ENCODE measurements at regions not wholly inside any gene's neighbourhood (a gene's known extent, or its start where the extent isn't known, plus 50 kb on each side); places are given as distances from the start of the nearest gene placed in this dataset.

DNA sequence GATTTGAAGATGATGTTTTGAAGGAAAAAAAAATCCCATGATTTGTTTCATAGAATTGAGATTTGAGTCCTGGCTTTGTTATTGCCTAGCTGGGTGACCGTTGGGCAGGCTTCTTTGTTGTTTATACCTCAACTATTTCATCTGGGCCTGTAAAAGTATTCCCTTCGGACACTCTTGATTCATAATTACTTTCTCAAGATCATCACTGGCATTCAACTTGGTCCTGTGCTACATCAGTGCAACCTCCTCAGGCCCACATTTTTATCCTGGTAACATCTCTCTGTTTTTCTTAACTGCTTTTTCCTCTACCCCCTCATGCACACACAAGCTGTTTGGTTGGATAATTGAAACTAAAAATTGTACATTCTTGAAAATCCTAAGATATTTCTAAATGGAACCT, 67.5 kb upstream of the P3H2 start:
- whole genome bisulfite sequencing (ENCODE audit: extremely low coverage, insufficient read length, low lambda C conversion rate) = no CpG with 5 or more reads among the region's 2 CpGs
- Mint-ChIP-seq H3K4me3 (no peak overlapping the region), H3K4me1 (peaks cover under 1% of the 10 kb centered on the region in 2 experiments; a peak in 3 of 4 replicates), H3K27me3 (ENCODE audit: low read depth) (no peaks in the 10 kb centered on the region), H3K36me3 (ENCODE audit: insufficient read depth in 1 of 3, low read depth in 3 of 3) (no peaks in the 10 kb centered on the region), H3K27ac (peak overlapping the region in 1 of 3 experiments; percentile 5; a peak in 1 of 7 replicates), H3K9me3 (no peaks in the 10 kb centered on the region)
- Histone ChIP-seq H4K20me1 (ENCODE audit: control insufficient read depth, insufficient read depth, insufficient read length) (no peaks in the 10 kb centered on the region), H3K4me2 (ENCODE audit: insufficient read depth, insufficient read length, low read length) (no peak overlapping the region), H2BK12ac (ENCODE audit: insufficient read length, low read depth, low read length) (no peak overlapping the region), H3K23ac (ENCODE audit: insufficient read length, low read depth, low read length) (no peak overlapping the region), H3K56ac (ENCODE audit: insufficient read length, low read depth, low read length) (no peak overlapping the region), H3K14ac (ENCODE audit: insufficient read depth, low read length) (no peak overlapping the region), H2BK5ac (ENCODE audit: insufficient read length, low read length) (no peak overlapping the region), H2BK15ac (ENCODE audit: low read depth, low read length) (no peak overlapping the region), H3K27me3 (ENCODE audit: insufficient read depth, low read length) (no peaks in the 10 kb centered on the region), H3K23me2 (ENCODE audit: insufficient read length, low read depth, low read length, poor library complexity, severe bottlenecking) (no peaks in the 10 kb centered on the region), H3K9me3 (ENCODE audit: control insufficient read depth, low read depth, low read length) (no peaks in the 10 kb centered on the region), H4K5ac (ENCODE audit: insufficient read length, low read depth, low read length) (no peak overlapping the region), H3K27ac (ENCODE audit: insufficient read length, low read depth, low read length) (no peak overlapping the region), H3K4ac (ENCODE audit: low read depth, low read length) (no peak overlapping the region), H2AFZ (ENCODE audit: low read length) (no peak overlapping the region), H2BK120ac (ENCODE audit: low read depth, low read length, poor library complexity, severe bottlenecking) (no peak overlapping the region), H2BK20ac (ENCODE audit: low read depth, low read length, poor library complexity, severe bottlenecking) (no peak overlapping the region), H4K91ac (ENCODE audit: insufficient read length, low read depth, low read length) (no peak overlapping the region), H3K18ac (ENCODE audit: insufficient read length, low read depth, low read length) (no peak overlapping the region), H3K9ac (ENCODE audit: extremely low read depth, insufficient read length, low read length) (no peak overlapping the region), H4K8ac (replicated peaks; ENCODE audit: insufficient read length, low read depth, low read length) (no peak overlapping the region), H3K79me2 (ENCODE audit: insufficient read depth, low read length) (no peaks in the 10 kb centered on the region), H3T11ph (ENCODE audit: low read length) (no peak overlapping the region), H3K79me1 (ENCODE audit: insufficient read depth, low read depth, low read length, poor library complexity, severe bottlenecking) (no peaks in the 10 kb centered on the region), H3K4me1 (ENCODE audit: insufficient read depth, low read length) (no peaks in the 10 kb centered on the region), H2AK5ac (ENCODE audit: insufficient read length, low read length) (no peak overlapping the region)
- DNase-seq = no peak
- TF ChIP-seq, protein P1, sequence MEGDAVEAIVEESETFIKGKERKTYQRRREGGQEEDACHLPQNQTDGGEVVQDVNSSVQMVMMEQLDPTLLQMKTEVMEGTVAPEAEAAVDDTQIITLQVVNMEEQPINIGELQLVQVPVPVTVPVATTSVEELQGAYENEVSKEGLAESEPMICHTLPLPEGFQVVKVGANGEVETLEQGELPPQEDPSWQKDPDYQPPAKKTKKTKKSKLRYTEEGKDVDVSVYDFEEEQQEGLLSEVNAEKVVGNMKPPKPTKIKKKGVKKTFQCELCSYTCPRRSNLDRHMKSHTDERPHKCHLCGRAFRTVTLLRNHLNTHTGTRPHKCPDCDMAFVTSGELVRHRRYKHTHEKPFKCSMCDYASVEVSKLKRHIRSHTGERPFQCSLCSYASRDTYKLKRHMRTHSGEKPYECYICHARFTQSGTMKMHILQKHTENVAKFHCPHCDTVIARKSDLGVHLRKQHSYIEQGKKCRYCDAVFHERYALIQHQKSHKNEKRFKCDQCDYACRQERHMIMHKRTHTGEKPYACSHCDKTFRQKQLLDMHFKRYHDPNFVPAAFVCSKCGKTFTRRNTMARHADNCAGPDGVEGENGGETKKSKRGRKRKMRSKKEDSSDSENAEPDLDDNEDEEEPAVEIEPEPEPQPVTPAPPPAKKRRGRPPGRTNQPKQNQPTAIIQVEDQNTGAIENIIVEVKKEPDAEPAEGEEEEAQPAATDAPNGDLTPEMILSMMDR (conservative IDR thresholded peaks at IDR 0.05) = no peak

Data from H9 (cell line).